Stomach (tissue), 8 donors: ENCODE measurements at regions not wholly inside any gene's neighbourhood (a gene's known extent, or its start where the extent isn't known, plus 50 kb on each side); places are given as distances from the start of the nearest gene placed in this dataset.

ENCODE experiments used
- DNase-seq, 2 donors: peaks; one replicate each; pipeline versions ENCODE4 v3.0.0 to v3.0.0-alpha.2; 2013 to 2019
- H3K27ac ChIP-seq, 5 donors: fragments of 200-600 bp in 4 of 5; sonication (generic) in 4 of 5; one replicate each; pipeline ENCODE4 v1.5.1; 2013 to 2019; ENCODE audit warnings: mild to moderate bottlenecking in 1 of 5, moderate library complexity in 1 of 5
- H3K27me3 ChIP-seq, 3 donors: fragments of 200-600 bp; sonication (generic); one replicate each; pipeline ENCODE4 v1.5.1; 2017 to 2019; ENCODE audit warnings: mixed run types in 1 of 3
- H3K36me3 ChIP-seq, 4 donors: fragments of 200-600 bp; sonication (generic); 1 replicate in 3 of 4; 2 replicates in 1 of 4; pipeline ENCODE4 v1.5.1; 2016 to 2019
- H3K4me1 ChIP-seq, 4 donors: fragments of 200-600 bp; sonication (generic); one replicate each; pipeline ENCODE4 v1.5.1; 2016 to 2019
- H3K4me3 ChIP-seq, 4 donors: fragments of 200-600 bp; sonication (generic) in 3 of 4; one replicate each; pipeline ENCODE4 v1.5.1; 2016 to 2019; ENCODE audit warnings: mild to moderate bottlenecking in 1 of 4
- H3K9me3 ChIP-seq, 4 donors: fragments of 200-600 bp; sonication (generic); one replicate each; pipeline ENCODE4 v1.5.1; 2016 to 2019
- EP300 ChIP-seq: sonication (generic); formaldehyde crosslinking; IDR thresholded peaks from one replicate; pipeline ENCODE4 v1.6.1; 2017; ENCODE audit warnings: antibody characterized with exemption
- POLR2A ChIP-seq, 4 donors: fragments of 450-650 bp; IDR thresholded peaks; one replicate each; pipeline ENCODE4 v1.6.1; 2016; ENCODE audit warnings: antibody characterized with exemption in 4 of 4, control low read depth in 2 of 4, mild to moderate bottlenecking in 1 of 4, moderate library complexity in 1 of 4
- POLR2AphosphoS5 ChIP-seq, 3 donors: sonication (generic); formaldehyde crosslinking; IDR thresholded peaks; one replicate each; pipeline ENCODE4 v1.6.1; 2016; ENCODE audit warnings: antibody characterized with exemption in 3 of 3
- WGBS, 5 donors: extraction: QIAGEN DNeasy Blood & Tissue Kit in 3 of 5; methylation state at CpG; one replicate each; pipeline versions ENCODE4 v1.1.5 to v1.1.7; 2013 to 2018; 5-methylcytosine and 5-hydroxymethylcytosine counted together
- intact Hi-C: fragments of 100-400 bp; cut with DNase I; formaldehyde crosslinking; loops from one replicate; pipeline ENCODE4 v1.15.1; 2023; ENCODE audit warnings: low total_unique reads
- TF ChIP-seq, protein P1 (sequence below), 7 experiments: fragments of 450-650 bp in 4 of 7; fragments of 200-600 bp in 3 of 7; sonication (generic) in 3 of 7; IDR thresholded peaks; one replicate each; pipeline ENCODE4 v1.5.1; 2016 to 2019; ENCODE audit warnings: antibody characterized with exemption in 7 of 7, control low read depth in 2 of 7, mild to moderate bottlenecking in 1 of 7
- donor health status: healthy with polysubstance abuse.
- donor health status: Bipolar disorder and iron deficiency.
- donor health status: healthy.

DNA sequence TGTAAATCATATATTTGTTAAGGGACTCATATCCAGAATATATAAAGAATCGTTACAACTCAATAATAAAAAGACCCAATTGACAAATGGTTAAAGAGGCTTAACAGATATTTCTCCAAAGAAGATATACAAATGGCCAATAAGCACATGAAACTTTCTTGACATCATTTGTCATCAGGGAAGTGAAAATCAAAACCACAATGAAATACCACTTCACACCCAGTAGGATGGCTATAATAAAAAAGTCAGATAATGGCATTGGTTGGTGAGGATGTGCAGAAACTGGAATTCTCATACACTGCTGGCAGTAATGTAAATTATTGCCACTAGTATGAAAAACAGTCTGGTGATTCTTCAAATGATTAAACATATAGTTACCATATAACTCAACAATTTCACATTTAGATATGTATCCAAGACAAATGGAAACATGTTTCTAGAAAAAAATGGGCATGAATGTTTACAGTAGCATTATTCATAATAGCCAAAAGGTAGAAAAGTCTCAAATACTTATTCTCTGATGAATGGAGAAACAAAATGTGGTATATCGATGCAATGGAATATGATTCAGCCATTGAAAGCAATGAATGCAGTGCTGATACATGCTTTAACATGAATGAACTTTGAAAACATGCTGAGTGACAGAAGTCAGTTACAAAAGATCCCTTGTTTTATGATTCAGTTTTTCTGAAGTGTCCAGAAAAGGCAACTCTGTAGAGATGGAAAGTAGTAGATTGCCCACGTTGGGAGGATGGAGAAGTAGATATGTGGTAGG, 304.6 kb upstream of the ZEB2 start:
- no peak for DNase-seq
- H3K27ac ChIP-seq = peak overlapping the region in 1 of 5 donors; percentile 6
- intact Hi-C loops = no loop called here
- TF ChIP-seq POLR2A (IDR thresholded peaks at IDR 0.05) (no peak), EP300 (no peak), POLR2AphosphoS5 (IDR thresholded peaks at IDR 0.05) (no peak)
- TF ChIP-seq, protein P1, sequence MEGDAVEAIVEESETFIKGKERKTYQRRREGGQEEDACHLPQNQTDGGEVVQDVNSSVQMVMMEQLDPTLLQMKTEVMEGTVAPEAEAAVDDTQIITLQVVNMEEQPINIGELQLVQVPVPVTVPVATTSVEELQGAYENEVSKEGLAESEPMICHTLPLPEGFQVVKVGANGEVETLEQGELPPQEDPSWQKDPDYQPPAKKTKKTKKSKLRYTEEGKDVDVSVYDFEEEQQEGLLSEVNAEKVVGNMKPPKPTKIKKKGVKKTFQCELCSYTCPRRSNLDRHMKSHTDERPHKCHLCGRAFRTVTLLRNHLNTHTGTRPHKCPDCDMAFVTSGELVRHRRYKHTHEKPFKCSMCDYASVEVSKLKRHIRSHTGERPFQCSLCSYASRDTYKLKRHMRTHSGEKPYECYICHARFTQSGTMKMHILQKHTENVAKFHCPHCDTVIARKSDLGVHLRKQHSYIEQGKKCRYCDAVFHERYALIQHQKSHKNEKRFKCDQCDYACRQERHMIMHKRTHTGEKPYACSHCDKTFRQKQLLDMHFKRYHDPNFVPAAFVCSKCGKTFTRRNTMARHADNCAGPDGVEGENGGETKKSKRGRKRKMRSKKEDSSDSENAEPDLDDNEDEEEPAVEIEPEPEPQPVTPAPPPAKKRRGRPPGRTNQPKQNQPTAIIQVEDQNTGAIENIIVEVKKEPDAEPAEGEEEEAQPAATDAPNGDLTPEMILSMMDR (IDR thresholded peaks at IDR 0.05) = no peak
- WGBS, 5 donors = 75 to 84% (median 78%) methylated on average over 3 of the region's 3 CpGs
- H3K9me3 ChIP-seq = peaks cover 0 to 14% (median 5%) of the 10 kb centered on the region in 4 donors
- no peaks in the 10 kb centered on the region for H3K27me3 ChIP-seq
- no peak overlapping the region for H3K4me3 ChIP-seq
- H3K36me3 ChIP-seq = no peaks in the 10 kb centered on the region
- no peaks in the 10 kb centered on the region for H3K4me1 ChIP-seq

- Histone ChIP-seq H3K27me3 (no peaks in the 10 kb centered on the region), H3K4me1 (no peaks in the 10 kb centered on the region), H3K9me3 (peaks cover 0 to 14% (median 5%) of the 10 kb centered on the region in 4 donors), H3K36me3 (no peaks in the 10 kb centered on the region), H3K4me3 (no peak overlapping the region), H3K27ac (no peak overlapping the region)
- intact Hi-C loops = no loop called here
- no peak for TF ChIP-seq POLR2AphosphoS5 (IDR thresholded peaks at IDR 0.05)
- TF ChIP-seq, protein P1 (IDR thresholded peaks at IDR 0.05) = no peak
- TF ChIP-seq POLR2A (IDR thresholded peaks at IDR 0.05) = no peak
- TF ChIP-seq EP300 = no peak
- no peak for DNase-seq
These were observed 303.0 kb upstream of the ZEB2 start for GRCh38 chr2:144822966-144823365.

DNA sequence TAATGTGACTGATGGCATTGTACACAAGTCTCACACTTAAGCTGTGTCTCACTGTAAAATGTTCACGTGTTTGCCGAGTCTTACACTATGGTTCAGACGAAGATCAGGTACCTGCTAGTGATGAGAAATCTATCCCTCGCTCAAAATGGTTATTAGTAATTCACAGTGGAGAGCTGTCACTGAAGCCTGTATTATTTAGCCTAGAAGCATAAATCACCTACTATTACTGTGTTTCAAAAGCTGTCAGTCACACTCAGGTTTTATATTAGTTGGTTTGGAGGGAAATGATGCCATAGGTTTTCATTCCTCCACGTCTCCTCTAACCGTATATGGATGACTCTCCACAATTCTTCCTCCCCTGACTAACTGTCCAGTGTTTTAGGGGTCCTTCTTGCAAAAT, 292.4 kb upstream of the ZEB2 start:
- H3K9me3 ChIP-seq = no peaks in the 10 kb centered on the region
- TF ChIP-seq EP300 (no peak), POLR2AphosphoS5 (IDR thresholded peaks at IDR 0.05) (no peak), POLR2A (IDR thresholded peaks at IDR 0.05) (no peak)
- TF ChIP-seq, protein P1 (IDR thresholded peaks at IDR 0.05) = no peak
- WGBS, 5 donors = 93 to 95% (median 95%) methylated on average over 6 of the region's 6 CpGs
- H3K4me3 ChIP-seq = no peak overlapping the region
- no peak for DNase-seq
- no peak overlapping the region for H3K27ac ChIP-seq
- no peaks in the 10 kb centered on the region for H3K4me1 ChIP-seq
- H3K27me3 ChIP-seq = no peaks in the 10 kb centered on the region
- H3K36me3 ChIP-seq = no peaks in the 10 kb centered on the region
- intact Hi-C loops = no loop called here

GRCh38 chr2:144801766-144802165, 281.8 kb upstream of the ZEB2 start:
- 64 to 76% (median 73%) methylated on average over 2 of the region's 2 CpGs for WGBS, 5 donors
- Histone ChIP-seq H3K4me3 (no peak overlapping the region), H3K4me1 (no peaks in the 10 kb centered on the region), H3K9me3 (no peaks in the 10 kb centered on the region), H3K27me3 (no peaks in the 10 kb centered on the region), H3K36me3 (no peaks in the 10 kb centered on the region), H3K27ac (no peak overlapping the region)
- intact Hi-C loops = no loop called here
- TF ChIP-seq POLR2A (IDR thresholded peaks at IDR 0.05) = no peak
- TF ChIP-seq EP300 = no peak
- TF ChIP-seq, protein P1 (IDR thresholded peaks at IDR 0.05) = no peak
- no peak for TF ChIP-seq POLR2AphosphoS5 (IDR thresholded peaks at IDR 0.05)
- no peak for DNase-seq
